ENCODE measurements at regions not wholly inside any gene's neighbourhood (a gene's known extent, or its start where the extent isn't known, plus 50 kb on each side); places are given as distances from the start of the nearest gene placed in this dataset.

DNA sequence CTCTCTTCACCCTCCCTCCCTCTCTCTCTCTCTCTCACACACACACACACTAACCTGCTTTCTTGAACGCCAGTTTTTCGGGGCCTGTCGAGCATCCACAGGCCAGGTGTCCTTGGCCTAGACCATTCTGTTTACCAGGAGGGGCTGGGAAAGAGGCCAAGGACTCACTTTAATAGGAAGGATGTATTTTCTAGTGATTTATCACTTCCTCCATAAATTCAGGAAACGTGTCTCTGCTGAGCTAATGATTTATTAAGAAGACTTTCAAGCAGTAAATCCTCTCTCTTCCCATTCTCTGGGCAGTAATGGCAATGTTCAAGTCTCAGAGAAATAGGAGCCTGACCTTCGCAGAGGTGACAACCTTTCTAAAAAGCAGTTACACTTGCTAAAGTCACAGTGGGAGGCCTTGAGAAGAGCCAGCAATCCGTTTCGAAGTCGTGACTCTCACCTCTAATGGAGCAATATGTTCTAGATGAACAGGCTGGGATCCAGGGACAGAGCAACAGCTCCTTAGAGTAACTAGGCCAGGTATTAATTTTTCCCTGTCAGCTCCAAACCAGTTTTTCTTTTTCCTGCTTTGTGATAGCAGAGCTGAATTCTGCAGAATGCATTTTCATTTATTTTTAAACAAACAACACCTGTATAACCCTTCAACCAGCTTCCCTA is 1357.5 kb upstream of the SORCS1 start:
- DNase-seq (ENCODE audit: low read depth): no peak

DNA sequence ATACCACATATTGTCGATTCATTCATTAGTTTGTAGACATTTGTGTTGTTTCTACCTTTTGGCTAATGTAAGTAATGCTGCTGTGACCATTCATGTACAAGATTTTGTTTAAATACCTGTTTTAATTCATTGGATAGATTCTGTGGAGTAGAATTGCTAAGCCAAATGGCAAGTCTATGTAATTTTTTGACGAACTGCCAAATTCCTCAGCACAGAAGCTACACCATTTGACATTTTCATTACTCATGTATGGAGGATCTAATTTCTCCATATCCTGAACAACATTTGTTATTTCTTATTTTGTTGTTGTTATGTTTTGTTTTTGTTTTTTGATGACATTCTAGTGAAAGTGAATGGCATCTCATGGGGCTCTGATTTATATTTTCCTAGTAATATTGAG is 1351.3 kb upstream of the SORCS1 start:
- DNase-seq (ENCODE audit: low read depth): no peak

GRCh38 chr10:108500396-108500795 is 1335.9 kb upstream of the SORCS1 start:
- no peak for DNase-seq (ENCODE audit: low read depth)

DNA sequence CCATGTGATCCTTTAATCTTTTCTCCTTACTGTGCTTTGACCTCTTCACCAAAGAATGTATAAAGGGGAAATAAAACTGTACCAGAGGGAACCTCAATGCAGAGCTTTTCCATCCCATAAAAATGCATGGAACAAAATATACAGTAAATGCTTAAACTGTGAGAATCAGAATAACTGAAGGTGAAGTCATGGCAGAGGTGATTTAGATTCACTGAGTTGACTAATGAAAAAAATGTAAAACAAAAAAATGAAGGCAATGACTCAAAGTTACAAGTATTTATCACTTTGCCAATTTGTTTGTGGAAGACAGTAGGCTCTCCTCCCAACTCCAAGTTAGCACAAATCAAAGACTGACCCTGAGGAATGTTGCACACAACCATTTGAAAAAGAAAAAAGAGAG is 1331.6 kb upstream of the SORCS1 start:
- no peak for DNase-seq (ENCODE audit: low read depth)

GRCh38 chr10:108490944-108491343 is 1326.4 kb upstream of the SORCS1 start:
- no peak for DNase-seq (ENCODE audit: low read depth)

DNA sequence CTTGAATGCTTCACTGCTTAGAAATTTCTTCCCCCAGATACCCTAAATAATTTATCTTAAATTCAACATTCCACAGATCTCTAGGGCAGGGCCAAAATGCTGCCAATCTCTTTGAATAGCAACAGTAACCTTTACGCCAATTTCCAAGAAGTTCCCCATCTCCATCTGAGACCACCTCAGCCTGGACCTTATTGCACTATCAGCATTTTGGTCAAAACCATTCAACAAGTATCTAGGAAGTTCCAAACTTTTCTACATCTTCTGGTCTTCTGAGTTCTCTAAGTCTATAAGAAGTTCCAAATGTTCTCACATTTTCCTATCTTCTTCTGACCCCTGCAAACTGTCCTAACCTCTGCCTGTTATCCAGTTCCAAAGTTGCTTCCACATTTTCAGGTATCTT is 1306.9 kb upstream of the SORCS1 start:
- DNase-seq (ENCODE audit: low read depth): no peak

DNA sequence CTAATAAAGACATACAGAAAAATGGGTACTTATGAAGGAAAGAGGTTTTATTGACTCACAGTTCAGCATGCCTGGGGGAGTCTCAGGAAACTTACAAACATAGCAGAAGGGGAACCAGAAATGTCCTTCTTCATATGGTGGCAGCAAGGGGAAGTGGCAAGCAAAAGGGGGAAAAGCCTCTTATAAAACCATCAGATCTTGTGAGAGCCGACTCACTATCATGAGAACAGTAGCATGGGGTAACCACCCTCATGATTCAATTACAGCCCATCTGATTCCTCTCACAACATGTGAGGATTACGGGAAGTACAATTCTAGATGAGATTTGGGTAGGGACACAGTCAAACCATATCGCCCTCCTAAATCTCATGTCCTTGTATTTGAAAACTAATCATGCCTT is 1305.4 kb upstream of the SORCS1 start:
- DNase-seq (ENCODE audit: low read depth): no peak

DNA sequence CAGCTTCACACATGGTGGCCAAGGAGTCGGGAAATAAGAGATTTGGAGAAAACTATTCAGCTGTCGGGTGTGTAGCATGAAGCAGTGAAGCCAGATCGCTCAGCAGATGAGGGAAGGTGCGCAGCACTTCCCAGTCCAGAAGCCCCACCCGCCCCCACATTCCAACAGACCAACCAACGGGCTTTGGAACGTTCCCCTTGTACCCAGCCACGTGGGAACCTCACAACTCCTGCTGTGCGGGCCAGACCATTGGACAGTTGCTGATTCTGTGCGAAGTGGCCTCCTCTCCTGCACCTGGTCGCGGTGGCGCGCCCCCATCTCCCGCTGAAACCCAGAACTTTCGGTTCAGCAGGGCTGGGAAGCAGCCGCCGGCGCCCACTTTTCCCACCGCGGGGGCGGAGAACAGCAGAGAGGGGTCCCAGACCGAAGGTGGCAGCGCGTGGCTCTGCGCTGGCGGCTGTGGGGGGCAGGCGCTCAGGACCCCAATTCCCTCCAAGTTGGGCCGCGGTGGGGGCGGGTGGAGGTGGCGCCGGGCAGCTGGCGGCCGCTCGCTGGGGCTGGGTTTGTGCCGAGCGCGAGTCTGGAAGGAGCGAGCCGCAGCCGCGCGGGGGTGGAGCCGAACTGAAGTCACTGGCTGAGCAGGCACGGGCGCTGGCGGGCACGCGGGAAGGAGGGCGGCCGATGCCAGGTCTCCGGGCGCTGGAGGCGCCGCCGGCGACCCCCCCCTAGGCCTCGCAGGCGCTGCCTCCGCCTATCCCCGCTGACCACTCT is 1301.5 kb upstream of the SORCS1 start:
- DNase-seq (ENCODE audit: low read depth): no peak

DNA sequence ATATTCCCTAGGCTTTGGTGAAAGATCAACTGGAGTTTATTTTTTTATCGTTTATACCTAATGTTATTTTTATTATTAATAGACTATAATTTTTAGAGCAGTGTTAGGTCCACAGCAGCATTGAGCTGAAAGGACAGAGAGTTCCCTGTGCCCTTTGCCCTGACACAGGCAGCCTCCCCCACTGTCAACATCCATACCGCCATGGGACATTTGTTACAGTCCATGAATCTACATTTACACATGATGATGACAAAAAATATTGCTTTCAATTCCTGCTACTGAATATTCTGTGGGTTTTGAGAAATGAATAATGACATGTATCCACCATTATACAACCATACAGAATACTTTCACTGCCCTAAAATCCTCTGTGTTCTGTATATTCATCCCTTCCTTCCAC is 1297.5 kb upstream of the SORCS1 start:
- DNase-seq (ENCODE audit: low read depth): no peak

DNA sequence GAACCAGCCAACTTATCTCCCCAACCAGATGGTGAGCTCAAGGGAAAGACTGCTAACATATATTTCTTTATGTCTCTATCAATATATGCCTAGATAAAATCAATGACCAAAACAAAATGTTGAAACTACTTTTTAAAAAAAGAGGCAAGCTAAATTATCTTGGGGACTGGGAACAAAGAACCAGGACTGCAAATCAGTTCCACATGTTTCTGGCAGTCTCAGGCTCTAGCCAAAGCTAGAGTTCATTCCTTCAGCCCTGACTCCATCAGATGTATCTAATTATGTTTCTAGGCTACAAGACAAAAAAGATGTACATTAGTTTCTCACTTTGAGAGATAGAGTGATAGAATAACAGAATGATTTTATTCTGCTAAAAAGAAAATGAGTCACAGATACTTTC is 1290.3 kb upstream of the SORCS1 start:
- peak; percentile 60 for DNase-seq (ENCODE audit: low read depth)

DNA sequence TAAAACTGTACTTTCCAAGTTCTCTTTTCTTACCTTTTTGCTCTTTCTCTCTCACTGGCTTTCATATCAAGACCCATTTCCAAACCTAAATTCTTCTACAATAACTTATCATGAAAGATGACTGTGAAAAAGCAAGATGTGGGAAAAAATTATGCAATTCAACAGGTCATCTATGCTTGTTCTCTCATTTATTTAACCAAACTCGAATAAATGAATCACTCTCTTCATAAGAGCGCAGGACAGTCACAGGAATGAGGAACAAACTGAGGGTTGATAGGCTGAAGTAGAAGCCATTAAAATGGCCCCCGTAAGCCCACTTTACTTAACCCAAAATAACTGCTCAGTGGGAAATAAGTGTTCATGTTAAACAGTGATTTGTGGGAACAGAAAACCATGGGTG is 1289.7 kb upstream of the SORCS1 start:
- no peak for DNase-seq (ENCODE audit: low read depth)

GRCh38 chr10:108453166-108453565 is 1288.7 kb upstream of the SORCS1 start:
- no peak for DNase-seq (ENCODE audit: low read depth)

- DNase-seq (ENCODE audit: low read depth): no peak
Observed at GRCh38 chr10:108452533-108452932, 1288.0 kb upstream of the SORCS1 start.

DNA sequence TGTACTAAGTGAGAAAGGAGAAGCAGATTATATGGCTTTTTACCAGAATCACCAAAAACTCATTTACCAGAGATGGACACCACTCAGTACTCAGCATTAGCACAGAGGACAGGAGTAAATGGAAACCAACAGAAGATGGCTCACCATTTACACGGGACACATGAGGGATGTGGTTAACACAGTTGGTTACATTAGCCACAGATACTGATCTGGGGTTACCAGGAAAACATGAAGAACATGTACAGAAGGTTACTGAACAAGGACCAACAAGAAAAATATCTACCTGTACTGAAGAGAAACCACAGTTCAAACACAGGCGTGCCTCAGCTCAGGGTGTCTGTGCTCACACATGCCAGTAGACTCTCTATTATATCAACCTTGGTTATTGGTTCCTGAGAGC is 1285.8 kb upstream of the SORCS1 start:
- no peak for DNase-seq (ENCODE audit: low read depth)

DNA sequence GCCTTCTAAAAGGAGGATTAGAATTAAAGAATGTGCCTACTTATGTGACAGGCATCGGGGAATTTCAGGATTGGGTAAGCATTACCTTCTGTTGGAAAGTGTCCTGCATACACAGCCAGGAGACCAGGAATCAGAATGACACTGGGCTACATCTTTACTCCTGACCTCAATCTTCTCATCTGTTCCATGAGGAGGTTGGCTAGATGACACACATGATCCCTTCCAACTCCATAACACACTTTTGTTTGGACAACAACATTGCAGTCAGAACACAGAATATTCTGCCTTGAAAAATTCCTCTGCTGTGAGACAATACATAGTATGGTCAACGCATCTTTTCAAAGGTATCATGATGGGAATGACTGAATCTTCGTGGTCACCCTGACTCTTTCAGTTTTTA is 1281.2 kb upstream of the SORCS1 start:
- DNase-seq (ENCODE audit: low read depth): peak; percentile 3

DNA sequence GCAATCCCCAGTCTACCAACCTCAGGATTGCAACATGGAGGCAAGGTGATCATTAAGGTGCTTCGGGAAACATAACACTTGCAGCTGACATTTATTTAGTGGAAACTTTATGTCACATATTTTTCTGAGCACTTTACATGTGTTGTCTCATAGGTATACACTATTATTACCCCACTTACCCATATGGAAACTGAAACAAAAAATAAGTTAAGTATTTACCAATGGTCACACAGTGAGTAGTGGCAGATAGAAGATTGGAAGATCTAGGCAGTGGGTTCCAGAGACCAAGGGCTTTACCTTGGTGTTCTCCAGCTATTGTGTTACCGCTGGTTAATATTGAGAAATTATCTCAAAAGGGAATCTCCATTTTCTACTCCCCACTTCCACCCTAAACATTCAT is 1279.1 kb upstream of the SORCS1 start:
- DNase-seq (ENCODE audit: low read depth): no peak

GRCh38 chr10:108439397-108439796 is 1274.9 kb upstream of the SORCS1 start:
- DNase-seq (ENCODE audit: low read depth): no peak

DNA sequence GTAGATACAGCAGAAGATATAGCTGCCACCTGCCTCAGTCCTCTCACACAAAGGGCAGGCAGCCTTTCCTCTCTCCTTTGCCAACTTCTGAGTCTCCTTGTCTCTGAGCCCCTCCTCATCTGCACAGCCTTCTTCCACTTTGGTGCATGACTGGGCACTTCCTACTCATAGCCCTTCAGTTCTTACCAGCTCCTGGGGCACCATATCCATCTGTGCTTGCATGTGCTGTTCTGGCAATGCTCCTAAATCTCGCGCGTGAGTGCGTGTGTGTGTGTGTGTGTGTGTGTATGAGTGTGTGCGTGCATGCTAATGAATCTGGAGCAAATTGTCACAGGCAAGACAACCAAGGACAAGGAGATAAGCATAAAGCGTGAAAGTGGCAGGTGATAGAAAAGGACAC is 1271.6 kb upstream of the SORCS1 start:
- no peak for DNase-seq (ENCODE audit: low read depth)

- DNase-seq (ENCODE audit: low read depth): no peak
Observed at GRCh38 chr10:108434559-108435252, 1270.2 kb upstream of the SORCS1 start.

- DNase-seq (ENCODE audit: low read depth): no peak
Observed at GRCh38 chr10:108427146-108427545, 1262.6 kb upstream of the SORCS1 start.

GRCh38 chr10:108425283-108425964 is 1260.9 kb upstream of the SORCS1 start:
- DNase-seq (ENCODE audit: low read depth): no peak

- peak; percentile 4 for DNase-seq (ENCODE audit: low read depth)
Observed at GRCh38 chr10:108424656-108425055, 1260.2 kb upstream of the SORCS1 start.

GRCh38 chr10:108422286-108422685 is 1257.8 kb upstream of the SORCS1 start:
- DNase-seq (ENCODE audit: low read depth): no peak

Measured in fibroblast of gingiva (primary cell).